GM18505 (cell line): ENCODE measurements at regions not wholly inside any gene's neighbourhood (a gene's known extent, or its start where the extent isn't known, plus 50 kb on each side); places are given as distances from the start of the nearest gene placed in this dataset.

Experiments used
- ATAC-seq: cut with Tn5 transposase; IDR thresholded peaks from one replicate; pipeline ENCODE4 v1.9.1; 2021; ENCODE audit not compliant: unreplicated experiment
- POLR2A ChIP-seq: IDR thresholded peaks from 4 replicates; pipeline ENCODE4 v1.6.1; 2011; ENCODE audit warnings: borderline replicate concordance; ENCODE audit not compliant: insufficient read depth, insufficient read length; ENCODE audit errors: extremely low read depth

DNA sequence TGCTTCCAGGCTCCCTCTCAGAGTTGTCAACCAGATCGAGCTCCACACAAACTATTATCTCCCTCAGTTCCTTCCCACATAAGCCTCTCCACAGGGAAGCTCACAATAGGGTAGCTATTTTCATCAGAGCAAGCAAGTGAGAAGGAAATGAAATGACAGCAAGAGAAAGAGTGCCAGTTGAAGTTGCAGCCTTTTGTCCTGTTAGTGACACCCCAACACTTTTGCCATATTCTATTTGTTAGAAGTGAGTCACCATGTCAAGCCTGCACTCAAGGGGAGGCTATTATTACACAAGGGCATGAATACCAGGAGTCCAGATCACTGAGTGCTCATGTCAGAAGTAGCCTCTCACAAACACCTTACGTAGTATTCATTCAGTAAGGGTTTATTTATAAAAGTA is 266.3 kb upstream of the NOCT start:
- TF ChIP-seq POLR2A, result no peak

DNA sequence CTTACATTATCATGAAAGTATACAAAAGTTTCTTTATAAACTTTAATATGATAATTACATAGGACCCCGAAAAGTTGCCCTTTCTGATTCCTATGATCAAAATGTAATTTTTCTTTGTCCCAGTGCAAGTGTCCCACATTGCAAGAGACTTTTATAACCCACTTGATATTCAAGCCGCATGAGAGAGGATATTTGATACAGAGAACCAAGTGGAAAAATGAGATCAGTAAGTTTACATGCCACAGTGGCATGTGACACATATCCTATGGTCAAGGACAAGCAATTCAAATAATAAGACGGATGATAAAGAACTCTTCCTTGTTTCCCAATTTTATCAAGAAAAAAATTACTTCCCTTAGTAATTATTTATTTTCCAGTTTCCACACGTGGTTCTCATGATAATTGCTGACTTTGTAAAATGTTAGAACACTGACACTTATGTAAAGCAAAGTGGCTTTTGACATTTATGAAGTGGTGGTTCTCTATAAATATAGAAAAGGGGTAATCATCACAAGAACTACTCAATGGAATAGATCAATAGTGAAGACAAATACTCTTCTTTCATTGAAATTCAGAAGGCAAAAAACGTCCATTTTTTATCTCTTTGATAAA is 273.7 kb upstream of the NOCT start:
- ATAC-seq, result no peak
- TF ChIP-seq POLR2A, result no peak

More for the DNA sequence above, 266.3 kb upstream of the NOCT start:
- no peak for ATAC-seq

GRCh38 chr4:138740816-138741745 is 274.5 kb upstream of the NOCT start:
- no peak for ATAC-seq
- no peak for TF ChIP-seq POLR2A

DNA sequence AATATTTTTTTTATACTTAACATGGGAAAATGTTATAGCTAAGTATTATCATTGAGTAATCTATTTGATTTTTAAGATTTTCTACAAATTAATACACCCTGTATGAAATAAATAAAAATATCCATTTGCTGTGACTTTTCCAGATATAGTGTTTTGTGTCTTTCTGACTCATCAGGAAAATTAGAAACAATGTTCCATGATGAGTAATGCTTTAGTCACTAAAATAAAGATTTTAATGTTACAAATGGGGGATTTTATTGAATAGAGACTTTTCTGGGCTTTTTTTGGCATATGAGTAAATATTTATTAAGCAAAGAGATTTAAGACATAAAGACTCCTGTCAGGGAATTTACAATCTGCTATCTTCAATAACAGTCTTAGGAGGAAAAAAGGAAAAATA is 279.2 kb upstream of the NOCT start:
- ATAC-seq, result no peak
- TF ChIP-seq POLR2A, result no peak

GRCh38 chr4:138734746-138735145 is 280.8 kb upstream of the NOCT start:
- TF ChIP-seq POLR2A, result no peak
- no peak for ATAC-seq

GRCh38 chr4:138728566-138728965 is 287.0 kb upstream of the NOCT start:
- ATAC-seq, result no peak
- no peak for TF ChIP-seq POLR2A

DNA sequence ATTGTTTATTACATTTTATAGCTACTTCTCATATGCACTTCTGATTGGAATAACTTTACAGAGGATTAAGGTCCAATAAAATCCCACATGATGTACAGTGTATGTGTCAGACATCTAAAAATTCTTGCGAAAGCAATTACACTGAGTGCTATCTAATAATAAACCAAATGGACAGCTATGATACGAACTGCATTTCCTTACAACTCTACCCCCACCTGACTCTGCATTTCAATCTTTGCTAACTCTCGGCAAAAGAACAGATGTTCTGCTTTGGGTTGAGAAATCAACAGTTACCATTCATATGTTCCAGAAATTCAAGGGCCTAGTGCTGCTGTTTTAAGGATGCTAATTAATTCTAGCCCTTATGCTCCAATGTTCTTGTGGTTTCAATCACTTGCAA is 287.9 kb upstream of the NOCT start:
- no peak for TF ChIP-seq POLR2A
- no peak for ATAC-seq

GRCh38 chr4:138724530-138724929 is 291.1 kb upstream of the NOCT start:
- TF ChIP-seq POLR2A, result no peak
- no peak for ATAC-seq

DNA sequence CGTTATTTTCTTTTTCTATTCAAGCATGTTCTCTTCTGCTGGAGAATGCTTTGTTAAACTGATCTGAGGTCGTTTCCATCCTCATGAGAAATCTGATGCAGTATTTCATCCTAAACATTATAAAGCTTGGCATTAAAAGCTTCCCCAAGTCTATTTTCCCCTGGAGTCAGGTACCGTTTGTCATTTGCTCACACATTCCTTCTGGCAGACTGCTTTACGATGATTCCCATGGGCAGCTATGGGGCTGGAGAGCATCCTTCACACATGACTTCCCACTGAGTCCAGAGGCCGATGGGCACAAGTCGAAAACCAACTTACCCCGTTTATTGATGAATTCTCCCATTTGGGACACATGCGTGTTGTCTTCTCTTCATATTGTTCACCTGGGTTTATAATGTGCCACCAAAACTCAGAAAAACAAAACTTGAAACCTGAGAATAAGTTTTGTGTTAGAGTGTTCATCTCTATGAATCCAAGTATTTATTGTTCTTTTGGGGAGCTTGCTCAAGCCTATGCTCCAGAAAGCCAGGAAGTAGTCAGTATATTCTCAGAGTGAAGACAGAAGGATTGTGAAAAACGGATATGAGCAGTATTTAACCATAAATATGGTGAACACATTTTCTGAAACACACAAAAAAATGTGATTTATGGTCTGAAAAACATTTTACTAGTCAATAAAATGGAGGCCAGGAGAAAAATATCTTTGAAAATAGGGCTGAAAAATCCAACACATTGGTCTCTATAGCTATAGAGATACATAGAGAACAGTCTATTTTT is 298.8 kb upstream of the NOCT start:
- ATAC-seq, result no peak
- TF ChIP-seq POLR2A, result no peak

- ATAC-seq, result no peak
- no peak for TF ChIP-seq POLR2A
These were observed 305.3 kb upstream of the NOCT start for GRCh38 chr4:138710297-138710696.

GRCh38 chr4:138709859-138710258 is 305.7 kb upstream of the NOCT start:
- ATAC-seq, result no peak
- no peak for TF ChIP-seq POLR2A

DNA sequence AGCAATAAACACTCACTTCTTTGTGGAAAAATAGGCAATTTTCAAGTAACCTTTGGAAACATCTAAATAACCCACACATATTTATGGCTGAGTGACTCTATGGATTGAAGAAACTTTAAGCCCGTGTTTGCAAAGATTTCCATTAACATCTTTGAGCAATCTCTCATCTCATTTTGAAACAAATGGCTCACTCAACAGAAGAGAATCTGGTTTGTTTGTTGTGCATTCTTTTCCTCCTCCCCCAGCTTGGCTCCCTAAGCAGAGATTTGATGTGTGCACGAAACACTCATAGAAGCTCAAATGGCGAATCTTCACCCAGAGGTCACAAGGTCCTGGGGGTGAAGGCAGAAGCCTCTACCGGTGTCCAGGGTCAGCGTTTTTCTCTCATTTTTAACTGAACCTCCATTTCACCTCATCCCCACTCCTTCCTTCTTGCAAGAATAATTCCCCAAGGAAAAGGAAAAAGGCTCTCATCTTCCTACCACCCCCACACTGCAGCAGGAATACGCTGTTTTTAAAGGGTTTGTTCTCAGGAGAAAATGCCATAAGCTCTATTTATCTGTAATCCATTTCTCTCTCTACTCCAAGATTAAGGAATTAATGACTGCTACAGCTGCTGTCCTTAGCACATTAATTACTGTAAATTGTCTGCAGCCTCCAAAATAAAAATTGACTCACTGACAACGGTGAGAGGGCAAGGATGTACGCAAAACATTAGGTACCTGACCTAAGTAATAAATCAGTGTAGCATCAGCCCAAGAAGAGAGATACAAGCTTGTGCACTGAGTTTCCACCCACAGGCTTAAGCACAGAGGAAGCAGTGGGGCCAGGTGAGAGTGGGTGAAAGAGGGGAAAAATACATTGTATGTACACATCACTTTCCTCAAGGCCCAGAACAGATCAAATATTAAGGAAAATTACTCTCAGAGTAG is 307.6 kb upstream of the NOCT start:
- ATAC-seq, result no peak
- no peak for TF ChIP-seq POLR2A
